AG04450 (cell line): ENCODE measurements at regions not wholly inside any gene's neighbourhood (a gene's known extent, or its start where the extent isn't known, plus 50 kb on each side); places are given as distances from the start of the nearest gene placed in this dataset.

ENCODE experiments used
- CTCF ChIA-PET: fragments of 300-600, 350-600 bp; formaldehyde crosslinking; extraction: SDS; loops from one replicate; lab custom pipeline; 2022; ENCODE audit warnings: antibody characterized with exemption, inconsistent platforms; lab: Charles Lee
- POLR2A ChIA-PET: fragments of 350-600 bp; formaldehyde crosslinking; extraction: SDS; loops from one replicate; lab custom pipeline; 2021; ENCODE audit warnings: antibody characterized with exemption, inconsistent platforms; lab: Yijun Ruan, JAX
- DNase-seq: peaks from one replicate; pipeline ENCODE4 v3.0.0-alpha.2; 2011; ENCODE audit warnings: low read depth, low spot score
- H3K27ac ChIP-seq: one replicate; pipeline ENCODE4 v1.5.1; 2012; ENCODE audit warnings: low read depth, low read length, control low read depth
- H3K27me3 ChIP-seq: one replicate; pipeline ENCODE4 v1.6.0; 2012; ENCODE audit warnings: low read length; ENCODE audit not compliant: control insufficient read depth, insufficient read depth
- H3K4me3 ChIP-seq: 2 replicates; pipeline ENCODE4 v1.5.1; 2011; ENCODE audit warnings: mild to moderate bottlenecking, low read depth, low read length, control low read depth
- H3K9me3 ChIP-seq: 2 replicates; pipeline ENCODE4 v1.5.1; 2012; ENCODE audit warnings: low read length; ENCODE audit not compliant: control insufficient read depth, insufficient read depth
- TF ChIP-seq, protein P1 (sequence below): IDR thresholded peaks from 2 replicates; pipeline ENCODE4 v1.5.1; 2011; ENCODE audit warnings: low read depth, low read length, control low read depth, inconsistent platforms

DNA sequence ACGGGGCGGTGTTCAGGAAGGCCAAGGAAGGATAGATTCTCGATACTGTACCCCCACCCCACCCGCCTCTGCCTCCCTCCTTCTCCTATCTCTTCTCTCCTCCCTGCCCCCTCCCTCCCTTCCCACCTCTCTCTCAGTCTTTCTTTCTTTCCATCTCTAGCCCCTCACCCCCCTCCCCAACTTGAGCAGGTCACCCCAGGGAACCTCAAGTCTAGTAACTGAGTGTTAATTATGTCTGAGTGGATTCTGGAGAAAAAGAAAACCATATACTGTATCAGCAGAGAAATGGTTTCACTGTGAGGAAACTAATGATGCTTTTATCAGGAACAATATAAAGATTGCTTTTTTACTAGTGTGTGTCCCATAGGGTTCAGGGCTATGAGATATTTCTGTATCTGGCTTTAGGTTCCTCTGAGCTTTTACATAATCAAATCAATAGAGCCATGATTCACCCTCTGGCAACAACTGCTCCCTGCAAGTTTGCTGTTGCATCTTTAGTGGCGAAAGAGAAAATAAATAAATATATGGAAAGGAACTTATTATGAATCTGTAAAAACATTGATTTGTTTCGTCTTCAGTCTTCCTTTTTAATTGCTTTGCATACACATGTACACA is 639.7 kb downstream of the CCDC171 start:
- TF ChIP-seq, protein P1, sequence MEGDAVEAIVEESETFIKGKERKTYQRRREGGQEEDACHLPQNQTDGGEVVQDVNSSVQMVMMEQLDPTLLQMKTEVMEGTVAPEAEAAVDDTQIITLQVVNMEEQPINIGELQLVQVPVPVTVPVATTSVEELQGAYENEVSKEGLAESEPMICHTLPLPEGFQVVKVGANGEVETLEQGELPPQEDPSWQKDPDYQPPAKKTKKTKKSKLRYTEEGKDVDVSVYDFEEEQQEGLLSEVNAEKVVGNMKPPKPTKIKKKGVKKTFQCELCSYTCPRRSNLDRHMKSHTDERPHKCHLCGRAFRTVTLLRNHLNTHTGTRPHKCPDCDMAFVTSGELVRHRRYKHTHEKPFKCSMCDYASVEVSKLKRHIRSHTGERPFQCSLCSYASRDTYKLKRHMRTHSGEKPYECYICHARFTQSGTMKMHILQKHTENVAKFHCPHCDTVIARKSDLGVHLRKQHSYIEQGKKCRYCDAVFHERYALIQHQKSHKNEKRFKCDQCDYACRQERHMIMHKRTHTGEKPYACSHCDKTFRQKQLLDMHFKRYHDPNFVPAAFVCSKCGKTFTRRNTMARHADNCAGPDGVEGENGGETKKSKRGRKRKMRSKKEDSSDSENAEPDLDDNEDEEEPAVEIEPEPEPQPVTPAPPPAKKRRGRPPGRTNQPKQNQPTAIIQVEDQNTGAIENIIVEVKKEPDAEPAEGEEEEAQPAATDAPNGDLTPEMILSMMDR: no peak
- peaks cover 4% of the 10 kb centered on the region; the same call in 1 of the 2 replicates for H3K9me3 ChIP-seq
- H3K4me3 ChIP-seq: no peak overlapping the region
- H3K27ac ChIP-seq: peak overlapping the region; percentile 63
- no peaks in the 10 kb centered on the region for H3K27me3 ChIP-seq
- ChIA-PET POLR2A (interaction anchor here (2.0 kb wide), 1 partner anchor 144 kb away, joined by 5 read pairs; no protein-coding TSS in a partner anchor), CTCF (interaction anchor here (0.8 to 1.6 kb wide), 3 partner anchors 11 to 379 kb away, joined by 3 read pairs; no protein-coding TSS in a partner anchor)
- no peak for DNase-seq

DNA sequence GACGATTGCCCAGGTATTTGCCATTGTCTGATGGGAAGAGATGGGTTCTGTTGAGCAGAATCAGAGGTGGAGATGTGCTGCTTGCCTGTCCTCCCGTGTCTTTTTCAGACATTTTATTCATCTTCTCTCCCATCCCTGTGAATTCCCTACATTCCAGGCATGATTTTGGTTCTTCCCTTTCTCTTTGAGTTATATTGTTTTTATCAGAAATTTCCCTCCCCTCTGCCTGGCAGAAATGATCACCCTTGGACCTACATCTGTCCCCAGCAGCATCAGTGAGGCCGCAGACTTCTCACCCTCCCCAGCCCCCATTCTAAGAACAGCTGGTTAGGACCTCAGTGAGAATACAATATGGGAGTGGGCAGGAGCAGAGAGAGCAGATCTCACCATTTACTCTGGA is 640.2 kb downstream of the CCDC171 start:
- CTCF ChIA-PET: interaction anchor here (0.8 to 1.6 kb wide), 3 partner anchors 10 to 380 kb away, joined by 3 read pairs; no protein-coding TSS in a partner anchor
- DNase-seq: no peak
- Histone ChIP-seq H3K27ac (no peak overlapping the region), H3K27me3 (no peaks in the 10 kb centered on the region), H3K9me3 (peaks cover 4% of the 10 kb centered on the region), H3K4me3 (no peak overlapping the region)
- TF ChIP-seq, protein P1: no peak
- POLR2A ChIA-PET: interaction anchor here (2.0 kb wide), 1 partner anchor 143 kb away, joined by 5 read pairs; no protein-coding TSS in a partner anchor

DNA sequence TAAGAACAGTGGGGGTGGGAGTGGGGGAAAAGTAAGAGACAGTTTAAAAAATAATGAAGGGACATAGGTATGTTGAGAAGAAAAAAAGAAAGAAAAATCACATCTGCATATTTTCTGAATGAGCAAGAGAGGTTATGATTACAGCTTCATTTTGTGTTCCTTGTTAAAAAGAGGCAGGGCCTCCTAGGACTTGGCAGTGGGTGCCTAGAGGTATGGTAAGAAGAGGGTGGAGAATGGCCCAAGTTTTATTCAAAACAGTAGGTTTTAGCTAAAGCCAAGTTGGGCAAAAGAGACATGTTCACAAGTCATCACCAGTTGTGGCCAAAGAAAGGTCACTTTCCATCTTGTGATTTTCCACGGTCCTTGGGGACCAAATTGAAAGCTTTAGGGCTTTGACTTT is 643.4 kb downstream of the CCDC171 start:
- ChIA-PET CTCF (no interaction called here), POLR2A (no interaction called here)
- no peak for DNase-seq
- no peak overlapping the region for H3K27ac ChIP-seq
- H3K4me3 ChIP-seq: no peak overlapping the region
- no peaks in the 10 kb centered on the region for H3K27me3 ChIP-seq
- TF ChIP-seq, protein P1: no peak
- H3K9me3 ChIP-seq: no peaks in the 10 kb centered on the region; the same call in 1 of the 2 replicates

DNA sequence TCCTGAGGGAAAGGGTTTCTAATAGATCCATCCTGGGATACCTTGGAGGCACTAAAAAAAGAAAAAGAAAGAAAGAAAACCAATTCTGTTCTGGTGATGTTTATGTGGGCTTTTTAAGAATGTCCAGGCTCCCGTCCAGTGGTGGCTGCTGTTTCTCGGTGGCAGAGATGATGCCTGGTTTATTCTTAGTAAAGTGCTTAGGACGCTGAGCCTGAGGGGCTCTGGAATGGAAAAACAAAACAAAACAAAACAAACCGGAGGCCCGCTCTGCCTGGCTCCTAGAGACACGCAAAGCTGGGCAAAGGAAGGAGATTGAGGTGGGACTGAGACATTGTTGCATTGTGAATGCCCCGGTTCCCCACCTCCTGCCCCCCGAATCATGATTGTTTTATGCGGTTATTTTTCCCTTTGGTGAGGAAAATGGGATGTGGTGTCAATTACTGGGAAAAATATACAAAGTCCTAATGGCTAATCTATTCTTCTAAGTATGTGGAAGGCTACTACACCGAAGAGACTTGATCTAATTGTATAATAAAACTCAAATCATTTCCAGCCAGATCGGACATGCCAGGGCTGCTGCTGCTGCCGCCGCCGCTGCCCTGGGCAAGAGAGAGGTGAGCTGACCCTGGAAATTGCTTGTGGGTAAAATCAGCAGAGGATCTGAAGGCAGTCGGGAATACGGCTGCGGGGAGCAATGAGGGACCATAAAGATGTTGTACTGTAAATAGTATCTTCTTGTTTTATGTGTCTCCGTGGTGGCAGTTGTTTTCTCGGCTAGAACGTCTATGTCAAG is 644.9 kb downstream of the CCDC171 start:
- CTCF ChIA-PET: no interaction called here
- TF ChIP-seq, protein P1: no peak
- H3K27me3 ChIP-seq: no peaks in the 10 kb centered on the region
- DNase-seq: no peak
- no peak overlapping the region for H3K4me3 ChIP-seq
- peak overlapping the region; percentile 39 for H3K27ac ChIP-seq
- no peaks in the 10 kb centered on the region; the same call in 1 of the 2 replicates for H3K9me3 ChIP-seq
- POLR2A ChIA-PET: no interaction called here
